Calu3 (cell line): ENCODE measurements at regions not wholly inside any gene's neighbourhood (a gene's known extent, or its start where the extent isn't known, plus 50 kb on each side); places are given as distances from the start of the nearest gene placed in this dataset.
"Not testable (repeated sequence)": the region's sequence is repeated elsewhere in the genome, so short reads cannot be mapped to it uniquely, and the experiment has no call there.

Source experiments
- BruUV-seq: library from RNA; stranded (reverse); fragments of 400-500 nt; replicated peaks from 2 replicates; lab custom pipeline; 2021; lab: Mats Ljungman, UMichigan
- CTCF ChIA-PET: fragments of 300-600 bp; sonication (Branson Sonifier 250); formaldehyde crosslinking; loops from one replicate; lab custom pipeline; 2022; ENCODE audit warnings: antibody characterized with exemption; lab: Charles Lee
- DNase-seq: peaks from one replicate; pipeline ENCODE4 v3.0.0; 2022
- H3K27ac Mint-ChIP-seq: one replicate; pipeline ENCODE4 v1.8.0; 2022; ENCODE audit warnings: mixed read lengths; ENCODE audit not compliant: unreplicated experiment
- H3K27me3 Mint-ChIP-seq: one replicate; pipeline ENCODE4 v1.8.0; 2022; ENCODE audit warnings: mixed read lengths; ENCODE audit not compliant: unreplicated experiment
- H3K36me3 Mint-ChIP-seq: one replicate; pipeline ENCODE4 v1.8.0; 2022; ENCODE audit warnings: mild to moderate bottlenecking, moderate library complexity, mixed read lengths; ENCODE audit not compliant: insufficient read depth, unreplicated experiment
- H3K4me1 Mint-ChIP-seq: one replicate; pipeline ENCODE4 v1.8.0; 2022; ENCODE audit warnings: mild to moderate bottlenecking, low read depth, mixed read lengths; ENCODE audit not compliant: unreplicated experiment
- H3K4me3 Mint-ChIP-seq: one replicate; pipeline ENCODE4 v1.8.0; 2022; ENCODE audit warnings: mild to moderate bottlenecking, low read depth, moderate library complexity, mixed read lengths; ENCODE audit not compliant: unreplicated experiment
- H3K9me3 Mint-ChIP-seq: one replicate; pipeline ENCODE4 v1.8.0; 2022; ENCODE audit warnings: low read depth, mixed read lengths; ENCODE audit not compliant: unreplicated experiment
- intact Hi-C: fragments of 100-400 bp; cut with micrococcal nuclease; formaldehyde crosslinking; loops from one replicate; pipeline ENCODE4 v1.10.0; 2022; ENCODE audit not compliant: unreplicated experiment

- BruUV-seq, intact Hi-C loops: not testable (repeated sequence)
Measured at GRCh38 chr21:9572782-9573181, 948.6 kb upstream of the TPTE start.

GRCh38 chr21:9573528-9573927 is 947.9 kb upstream of the TPTE start:
- H3K27me3 Mint-ChIP-seq, H3K9me3 Mint-ChIP-seq, H3K36me3 Mint-ChIP-seq, H3K4me3 Mint-ChIP-seq, CTCF ChIA-PET, H3K4me1 Mint-ChIP-seq, intact Hi-C loops, BruUV-seq, DNase-seq, H3K27ac Mint-ChIP-seq: not testable (repeated sequence)

More at GRCh38 chr21:9572782-9573181, 948.6 kb upstream of the TPTE start:
- H3K27me3 Mint-ChIP-seq, H3K36me3 Mint-ChIP-seq, H3K27ac Mint-ChIP-seq, H3K9me3 Mint-ChIP-seq, H3K4me1 Mint-ChIP-seq, H3K4me3 Mint-ChIP-seq, DNase-seq, CTCF ChIA-PET: not testable (repeated sequence)

GRCh38 chr21:9579275-9579674 is 942.1 kb upstream of the TPTE start:
- H3K9me3 Mint-ChIP-seq, H3K36me3 Mint-ChIP-seq, intact Hi-C loops, H3K27ac Mint-ChIP-seq, H3K4me1 Mint-ChIP-seq, DNase-seq, CTCF ChIA-PET, H3K4me3 Mint-ChIP-seq, BruUV-seq, H3K27me3 Mint-ChIP-seq: not testable (repeated sequence)

GRCh38 chr21:9587941-9588340 is 933.4 kb upstream of the TPTE start:
- H3K4me1 Mint-ChIP-seq, H3K27me3 Mint-ChIP-seq, DNase-seq, BruUV-seq, CTCF ChIA-PET, H3K9me3 Mint-ChIP-seq, H3K4me3 Mint-ChIP-seq, intact Hi-C loops, H3K27ac Mint-ChIP-seq, H3K36me3 Mint-ChIP-seq: not testable (repeated sequence)

- H3K27me3 Mint-ChIP-seq, H3K27ac Mint-ChIP-seq, H3K4me3 Mint-ChIP-seq, H3K4me1 Mint-ChIP-seq, DNase-seq, intact Hi-C loops, CTCF ChIA-PET, BruUV-seq, H3K36me3 Mint-ChIP-seq, H3K9me3 Mint-ChIP-seq: not testable (repeated sequence)
Measured at GRCh38 chr21:9592591-9592990, 928.8 kb upstream of the TPTE start.

GRCh38 chr21:9593646-9594045 is 927.7 kb upstream of the TPTE start:
- DNase-seq, H3K9me3 Mint-ChIP-seq, H3K27me3 Mint-ChIP-seq, BruUV-seq, intact Hi-C loops, H3K27ac Mint-ChIP-seq, H3K36me3 Mint-ChIP-seq, H3K4me3 Mint-ChIP-seq, H3K4me1 Mint-ChIP-seq, CTCF ChIA-PET: not testable (repeated sequence)

- H3K27me3 Mint-ChIP-seq, H3K4me3 Mint-ChIP-seq, H3K27ac Mint-ChIP-seq, CTCF ChIA-PET, H3K9me3 Mint-ChIP-seq, H3K4me1 Mint-ChIP-seq, DNase-seq, BruUV-seq, H3K36me3 Mint-ChIP-seq, intact Hi-C loops: not testable (repeated sequence)
Measured at GRCh38 chr21:9614011-9614410, 907.4 kb upstream of the TPTE start.

- H3K4me1 Mint-ChIP-seq, H3K27ac Mint-ChIP-seq, CTCF ChIA-PET, H3K9me3 Mint-ChIP-seq, BruUV-seq, H3K4me3 Mint-ChIP-seq, DNase-seq, H3K27me3 Mint-ChIP-seq, intact Hi-C loops, H3K36me3 Mint-ChIP-seq: not testable (repeated sequence)
Measured at GRCh38 chr21:9621121-9621793, 900.1 kb upstream of the TPTE start.

GRCh38 chr21:9628051-9628450 is 893.3 kb upstream of the TPTE start:
- H3K4me1 Mint-ChIP-seq, H3K36me3 Mint-ChIP-seq, BruUV-seq: not testable (repeated sequence)

GRCh38 chr21:9647409-9647808 is 874.0 kb upstream of the TPTE start:
- not testable (repeated sequence) for BruUV-seq

More at GRCh38 chr21:9628051-9628450, 893.3 kb upstream of the TPTE start:
- H3K9me3 Mint-ChIP-seq, H3K27me3 Mint-ChIP-seq, CTCF ChIA-PET, H3K4me3 Mint-ChIP-seq, H3K27ac Mint-ChIP-seq, DNase-seq, intact Hi-C loops: not testable (repeated sequence)

More at GRCh38 chr21:9647409-9647808, 874.0 kb upstream of the TPTE start:
- intact Hi-C loops, CTCF ChIA-PET, H3K36me3 Mint-ChIP-seq, DNase-seq, H3K27ac Mint-ChIP-seq, H3K27me3 Mint-ChIP-seq, H3K4me3 Mint-ChIP-seq, H3K4me1 Mint-ChIP-seq, H3K9me3 Mint-ChIP-seq: not testable (repeated sequence)
